ENCODE measurements at regions not wholly inside any gene's neighbourhood (a gene's known extent, or its start where the extent isn't known, plus 50 kb on each side); places are given as distances from the start of the nearest gene placed in this dataset.

DNA sequence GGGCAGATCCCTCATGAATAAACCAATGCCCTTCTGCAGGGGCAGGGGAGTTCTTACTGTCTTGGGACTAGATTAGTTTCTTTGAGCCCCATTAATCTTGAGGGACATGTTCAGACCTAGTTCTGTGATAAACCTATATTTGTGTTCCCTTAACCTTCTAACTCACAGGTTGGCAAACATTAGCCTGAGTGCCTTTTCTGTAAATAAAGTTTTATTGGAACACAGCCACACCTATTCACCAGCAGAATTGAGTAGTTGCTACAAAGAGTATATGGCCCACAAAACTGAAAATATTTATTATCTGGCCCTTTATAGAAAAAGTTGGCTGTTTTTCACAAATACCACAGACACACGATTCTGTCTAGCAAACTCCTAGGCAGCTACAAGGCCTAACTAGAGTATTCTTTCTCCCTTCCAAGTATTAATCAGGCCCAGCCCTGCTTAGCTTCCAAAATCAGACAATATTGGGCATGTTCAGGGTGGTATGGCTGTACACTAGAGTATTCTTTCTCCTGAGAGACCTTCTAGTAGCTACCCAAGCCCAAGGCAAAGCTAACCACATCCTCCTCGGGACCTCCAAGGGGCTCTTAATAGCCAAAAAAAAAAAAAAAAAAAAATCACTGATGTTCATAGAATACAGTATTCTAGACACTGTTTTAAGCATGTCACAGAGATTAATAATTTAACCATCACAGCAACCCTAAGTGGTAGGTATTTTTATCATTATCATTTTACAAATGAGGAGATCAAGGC is 199.3 kb upstream of the PWP1 start:
- no peak for DNase-seq (ENCODE audit: low read depth in 4 of 4, low spot score in 2 of 4)

DNA sequence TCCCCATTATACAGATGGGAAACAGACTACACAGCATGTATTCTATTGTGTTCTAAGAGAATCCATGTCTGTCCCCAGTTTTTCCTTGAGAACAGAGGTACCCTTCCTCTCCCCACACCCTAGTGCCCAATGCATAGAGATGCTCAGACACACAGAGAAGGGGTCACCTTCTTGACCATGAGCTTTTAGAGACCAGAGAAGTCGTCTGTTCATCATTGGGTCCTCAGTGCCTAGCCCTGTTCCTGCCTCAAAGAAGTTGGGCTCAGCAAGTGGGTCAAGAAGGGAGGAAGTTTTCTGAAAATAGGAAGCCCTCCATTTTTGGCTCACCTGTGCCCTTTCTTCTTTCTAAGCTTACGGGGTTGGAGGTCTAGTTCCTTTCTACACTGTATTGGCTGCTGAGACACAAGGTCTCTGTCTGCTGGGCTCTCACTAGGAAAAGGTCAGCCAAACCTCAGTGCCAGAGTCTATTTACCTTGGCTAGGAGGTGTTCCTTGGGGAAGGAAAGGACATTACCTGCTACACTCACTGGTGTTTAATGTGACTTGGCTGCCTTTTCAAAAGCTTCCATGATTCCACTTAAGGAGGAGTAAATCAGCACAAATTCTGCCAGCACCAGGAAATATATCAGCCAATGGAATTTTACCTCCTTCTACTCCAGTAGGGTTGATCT is 198.5 kb upstream of the PWP1 start:
- DNase-seq (ENCODE audit: low read depth in 4 of 4, low spot score in 2 of 4) = no peak

DNA sequence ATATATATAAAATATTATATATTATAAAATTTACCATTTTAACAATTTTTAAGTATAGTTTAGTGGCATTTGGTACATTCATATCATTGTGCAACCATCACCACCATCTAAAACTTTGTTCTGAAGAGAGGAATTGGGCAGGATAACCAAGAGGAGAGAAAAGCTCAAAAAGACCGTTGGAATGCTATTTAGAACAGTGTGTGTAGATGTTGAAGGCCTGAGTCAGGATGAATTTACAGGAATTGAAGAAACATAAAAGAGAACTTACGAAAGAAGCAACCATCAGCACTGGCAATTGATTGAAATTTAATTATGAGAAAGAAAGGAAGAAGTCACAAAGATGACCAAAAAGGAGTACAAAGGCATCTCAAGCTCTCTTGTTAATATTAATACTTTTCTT is 196.9 kb upstream of the PWP1 start:
- DNase-seq (ENCODE audit: low read depth in 4 of 4, low spot score in 2 of 4) = no peak

GRCh38 chr12:107490010-107490409 is 195.6 kb upstream of the PWP1 start:
- DNase-seq (ENCODE audit: low read depth in 4 of 4, low spot score in 2 of 4) = peak in 1 of 4 donors; percentile 20

DNA sequence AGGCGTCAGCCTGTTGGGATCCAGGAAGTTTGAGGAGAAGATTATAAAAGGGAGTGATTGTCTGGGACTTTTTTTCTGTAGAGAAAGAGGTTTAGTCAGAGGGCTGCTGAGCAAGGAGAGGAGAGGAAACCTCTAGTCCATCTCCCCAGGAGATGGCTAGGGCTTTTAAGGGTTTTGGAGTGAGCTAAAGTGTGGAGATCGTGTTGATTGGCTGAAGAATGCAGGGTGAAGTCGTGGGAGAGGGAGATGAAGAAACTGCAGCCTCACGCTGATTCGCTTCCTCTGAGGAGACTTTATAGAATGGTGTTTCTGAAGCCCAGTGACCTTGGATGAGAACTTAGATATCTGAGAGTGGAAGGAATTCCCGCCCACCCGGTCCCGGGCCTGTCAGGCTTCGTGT is 193.7 kb upstream of the PWP1 start:
- no peak for DNase-seq (ENCODE audit: low read depth in 4 of 4, low spot score in 2 of 4)

DNA sequence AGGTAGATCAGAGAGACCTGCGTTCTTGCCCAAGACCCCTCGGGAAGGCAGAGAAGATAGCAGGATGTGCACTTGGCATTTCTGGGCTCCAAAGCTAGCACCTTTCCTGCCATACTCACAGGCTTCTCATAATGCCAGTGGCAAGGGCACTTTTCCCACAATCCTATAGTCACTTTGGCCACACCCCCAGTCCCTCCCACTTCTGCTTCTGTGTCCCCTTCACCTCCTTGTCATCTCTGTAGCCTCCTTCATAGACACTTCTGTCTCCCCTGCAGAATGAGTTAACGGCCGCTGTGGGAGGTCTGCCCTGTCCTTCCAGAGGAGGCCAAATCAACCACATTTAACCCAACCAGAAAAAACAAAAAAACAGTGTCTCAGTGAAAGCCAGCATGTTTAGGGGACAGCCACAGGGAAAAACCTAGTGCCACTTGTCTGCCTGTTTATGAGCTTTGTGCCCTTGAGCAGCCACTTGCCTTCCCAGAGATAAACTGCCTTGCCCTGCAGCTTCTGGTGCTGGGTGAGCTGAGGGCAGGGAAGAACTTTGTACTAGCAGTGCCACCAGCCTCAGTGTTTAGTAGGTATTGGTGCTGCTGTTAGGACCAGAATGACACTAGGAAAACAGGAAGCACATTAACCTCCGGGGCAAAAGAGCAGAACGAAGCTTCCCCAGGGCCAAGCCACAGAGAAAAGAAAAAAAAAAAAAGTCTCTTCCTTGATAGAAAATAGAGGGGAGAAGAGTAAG is 193.0 kb upstream of the PWP1 start:
- DNase-seq (ENCODE audit: low read depth in 4 of 4, low spot score in 2 of 4) = no peak

DNA sequence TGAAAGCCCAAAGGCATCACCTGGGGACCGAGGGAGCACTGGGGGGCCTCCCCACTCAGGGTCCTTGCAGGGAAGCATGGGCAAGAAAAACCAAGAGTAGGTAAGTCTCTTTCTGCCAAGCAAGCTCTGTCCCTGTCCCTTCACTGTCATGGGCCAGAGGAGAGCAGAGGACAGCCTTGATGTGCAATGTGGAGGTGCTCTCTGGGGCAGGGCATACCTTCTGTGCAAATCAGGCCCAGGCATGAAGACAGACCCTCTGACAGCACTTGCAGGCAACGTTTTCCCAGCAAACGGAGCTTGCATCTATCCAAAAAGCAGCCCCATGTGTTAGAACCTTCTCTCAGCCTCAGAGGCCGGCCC is 192.5 kb upstream of the PWP1 start:
- DNase-seq (ENCODE audit: low read depth in 4 of 4, low spot score in 2 of 4) = no peak

DNA sequence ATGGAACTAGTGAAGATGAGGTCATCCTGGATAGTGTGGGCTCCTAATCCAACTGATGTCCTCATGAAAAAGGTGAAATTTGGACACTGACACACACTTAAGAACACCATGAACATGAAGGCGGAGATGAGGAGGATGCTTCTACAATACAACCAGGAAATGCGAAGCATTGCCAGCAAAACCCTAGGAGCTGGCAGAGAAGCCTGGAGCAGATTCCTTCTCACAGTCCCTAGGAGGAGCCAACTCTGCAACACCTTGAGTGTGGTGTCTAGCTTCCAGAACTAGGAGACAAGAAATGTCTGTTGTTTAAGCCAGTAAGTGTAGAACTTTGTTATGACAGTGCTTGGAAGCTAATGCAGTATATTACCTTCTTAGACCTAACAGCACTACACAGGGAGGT is 191.9 kb upstream of the PWP1 start:
- no peak for DNase-seq (ENCODE audit: low read depth in 4 of 4, low spot score in 2 of 4)

- DNase-seq (ENCODE audit: low read depth in 4 of 4, low spot score in 2 of 4) = no peak
Measured at GRCh38 chr12:107494331-107494730, 191.3 kb upstream of the PWP1 start.

- DNase-seq (ENCODE audit: low read depth in 4 of 4, low spot score in 2 of 4) = no peak
Measured at GRCh38 chr12:107495604-107496003, 190.0 kb upstream of the PWP1 start.

- DNase-seq (ENCODE audit: low read depth in 4 of 4, low spot score in 2 of 4) = no peak
Measured at GRCh38 chr12:107497231-107497630, 188.4 kb upstream of the PWP1 start.

DNA sequence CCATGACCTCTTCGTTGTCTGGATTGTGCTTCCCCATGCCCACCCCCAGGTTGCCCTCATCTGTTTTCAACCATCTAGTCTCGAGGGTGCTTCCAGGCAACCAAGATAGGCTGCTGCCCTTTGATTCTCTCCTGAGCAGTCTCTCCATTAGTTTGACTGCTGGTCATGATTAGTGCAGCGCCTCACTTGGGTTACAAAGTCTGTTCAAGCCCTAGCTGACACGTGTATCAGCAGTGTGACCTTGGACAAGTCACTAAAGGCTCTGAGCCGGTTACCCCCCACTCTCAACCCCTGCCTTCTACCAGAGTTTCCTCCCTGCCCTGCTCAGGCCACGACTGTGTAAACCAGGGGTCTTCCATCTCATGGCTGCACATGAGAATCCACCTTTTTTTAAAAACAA is 185.3 kb upstream of the PWP1 start:
- no peak for DNase-seq (ENCODE audit: low read depth in 4 of 4, low spot score in 2 of 4)

- no peak for DNase-seq (ENCODE audit: low read depth in 4 of 4, low spot score in 2 of 4)
Measured at GRCh38 chr12:107501681-107502080, 183.9 kb upstream of the PWP1 start.

GRCh38 chr12:107503129-107503855 is 182.3 kb upstream of the PWP1 start:
- no peak for DNase-seq (ENCODE audit: low read depth in 4 of 4, low spot score in 2 of 4)

- no peak for DNase-seq (ENCODE audit: low read depth in 4 of 4, low spot score in 2 of 4)
Measured at GRCh38 chr12:107503887-107504885, 181.4 kb upstream of the PWP1 start.

DNA sequence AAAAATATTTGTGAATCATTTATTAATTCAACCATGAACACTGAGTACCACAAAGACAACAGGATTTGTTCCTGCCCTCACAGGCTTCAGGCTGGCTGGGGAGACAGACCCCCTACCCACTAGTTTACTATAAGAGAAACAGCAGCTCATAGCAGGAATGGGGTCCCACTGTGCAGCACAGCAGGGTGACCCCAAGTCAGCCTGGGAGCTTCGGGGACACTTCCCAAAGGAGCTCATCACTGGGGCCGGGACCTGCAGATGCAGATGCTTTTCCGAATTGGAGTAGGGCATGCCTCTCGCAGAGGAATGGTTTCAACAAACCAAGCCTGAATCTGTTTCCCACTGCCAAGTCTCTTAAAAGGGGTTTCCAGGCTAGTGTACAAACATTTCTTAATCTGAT is 176.2 kb upstream of the PWP1 start:
- no peak for DNase-seq (ENCODE audit: low read depth in 4 of 4, low spot score in 2 of 4)

GRCh38 chr12:107510211-107510610 is 175.4 kb upstream of the PWP1 start:
- no peak for DNase-seq (ENCODE audit: low read depth in 4 of 4, low spot score in 2 of 4)

DNA sequence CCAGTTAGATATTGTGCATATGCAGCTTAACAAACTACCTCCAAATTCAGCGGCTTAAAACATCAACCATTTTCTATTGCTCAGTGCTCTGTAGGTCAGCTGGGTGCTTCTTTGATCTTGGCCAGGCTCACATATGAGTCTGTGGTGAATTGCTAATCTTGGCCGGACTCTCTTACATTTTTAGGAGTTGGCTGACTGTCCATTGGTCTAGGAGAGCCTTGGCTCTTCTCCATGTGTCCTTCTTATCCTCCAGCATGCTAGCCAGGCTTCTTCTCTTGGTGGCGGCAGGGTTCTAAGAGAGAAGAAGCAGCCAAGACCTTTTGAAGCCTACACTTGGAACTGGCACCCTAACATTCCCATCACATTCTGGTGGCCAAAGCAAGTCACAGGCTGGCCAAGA is 174.3 kb upstream of the PWP1 start:
- DNase-seq (ENCODE audit: low read depth in 4 of 4, low spot score in 2 of 4) = no peak

DNA sequence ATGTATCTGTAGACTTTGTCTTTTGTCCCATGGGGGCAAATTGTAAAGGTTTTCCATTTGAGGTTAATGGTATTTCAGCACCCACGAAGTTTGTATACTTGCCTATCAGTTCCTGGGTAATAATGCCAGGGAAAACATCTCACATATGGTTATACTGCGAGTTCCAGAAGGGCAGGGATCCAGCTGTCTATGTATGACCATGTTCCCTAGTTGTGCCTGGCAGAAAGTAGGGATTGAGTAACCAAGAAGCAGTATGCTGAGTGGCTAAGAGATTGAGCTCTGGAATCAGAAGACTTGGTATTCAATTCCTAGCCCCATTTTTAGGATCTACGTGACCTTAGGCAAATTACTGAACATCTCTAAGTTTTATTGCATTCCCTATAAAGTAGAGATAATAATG is 173.2 kb upstream of the PWP1 start:
- no peak for DNase-seq (ENCODE audit: low read depth in 4 of 4, low spot score in 2 of 4)

GRCh38 chr12:107513184-107513583 is 172.4 kb upstream of the PWP1 start:
- DNase-seq (ENCODE audit: low read depth in 4 of 4, low spot score in 2 of 4) = no peak
